IPS-NIHi7 (cell line): ENCODE measurements at regions not wholly inside any gene's neighbourhood (a gene's known extent, or its start where the extent isn't known, plus 50 kb on each side); places are given as distances from the start of the nearest gene placed in this dataset.
A peak's percentile ranks its signal among the peaks of the same experiment; 100 is the strongest.

ENCODE experiments used
- DNase-seq: peaks from one replicate; pipeline ENCODE4 v3.0.0; 2012; ENCODE audit warnings: mixed read lengths; ENCODE audit errors: extremely low spot score

DNA sequence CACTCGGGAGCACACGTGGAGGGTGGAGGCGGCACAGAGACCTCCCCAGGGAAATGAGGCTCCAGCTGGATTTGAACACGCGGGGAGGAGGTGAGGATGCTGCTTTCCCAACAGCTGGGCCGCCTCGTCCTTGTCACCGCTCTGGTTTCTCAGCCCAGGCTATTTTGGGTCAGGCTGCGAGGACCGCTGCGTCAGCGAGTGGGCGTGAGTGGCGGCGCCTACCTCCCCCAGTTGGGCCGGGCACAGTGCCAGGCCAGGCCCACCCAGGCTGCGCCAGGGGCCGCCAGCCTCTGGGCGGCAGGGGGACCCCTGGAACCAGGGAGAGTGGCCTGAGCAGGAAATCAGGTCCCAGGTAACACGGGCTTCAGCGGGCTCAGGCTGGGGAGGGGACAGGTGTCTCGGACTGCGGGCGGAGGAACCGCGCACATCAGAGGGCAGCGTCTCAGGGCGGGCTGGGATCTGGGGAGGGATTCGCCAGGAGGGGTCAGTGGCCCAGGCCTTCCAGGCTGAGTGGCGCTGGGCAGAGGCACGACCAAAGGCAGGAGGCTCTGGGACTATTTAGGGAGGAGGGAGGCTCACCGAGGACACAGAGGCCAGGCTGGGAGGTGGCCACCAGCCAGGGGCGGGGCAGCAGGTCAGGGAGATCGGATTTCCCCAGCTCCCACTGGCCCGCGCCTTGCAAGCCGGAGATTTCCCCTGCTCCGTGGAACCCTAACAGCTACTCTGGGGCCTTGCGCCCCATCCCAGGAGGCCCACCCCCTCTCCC, 125.2 kb upstream of the RET start:
- DNase-seq: peak; percentile 58

DNA sequence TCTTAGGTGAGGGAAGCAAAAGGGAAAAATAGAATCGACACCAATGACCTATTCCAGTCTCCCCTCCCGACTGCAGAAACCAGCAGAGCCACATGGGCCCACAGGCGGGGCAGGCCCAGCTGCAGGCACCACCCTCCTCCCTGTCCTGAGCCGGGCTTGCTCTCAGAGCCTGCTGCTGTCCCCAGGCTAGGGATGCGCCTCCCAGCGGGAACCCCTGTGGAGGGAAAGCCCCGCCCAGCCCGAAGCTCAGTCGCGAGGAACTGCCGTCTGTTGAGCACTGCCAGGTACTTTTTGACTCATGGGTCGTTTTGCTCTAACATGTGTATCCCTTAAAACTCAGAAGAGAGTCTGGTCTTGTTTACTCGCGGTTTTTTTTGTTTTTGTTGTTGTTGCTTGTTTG, 124.5 kb upstream of the RET start:
- DNase-seq: peak; percentile 86

DNA sequence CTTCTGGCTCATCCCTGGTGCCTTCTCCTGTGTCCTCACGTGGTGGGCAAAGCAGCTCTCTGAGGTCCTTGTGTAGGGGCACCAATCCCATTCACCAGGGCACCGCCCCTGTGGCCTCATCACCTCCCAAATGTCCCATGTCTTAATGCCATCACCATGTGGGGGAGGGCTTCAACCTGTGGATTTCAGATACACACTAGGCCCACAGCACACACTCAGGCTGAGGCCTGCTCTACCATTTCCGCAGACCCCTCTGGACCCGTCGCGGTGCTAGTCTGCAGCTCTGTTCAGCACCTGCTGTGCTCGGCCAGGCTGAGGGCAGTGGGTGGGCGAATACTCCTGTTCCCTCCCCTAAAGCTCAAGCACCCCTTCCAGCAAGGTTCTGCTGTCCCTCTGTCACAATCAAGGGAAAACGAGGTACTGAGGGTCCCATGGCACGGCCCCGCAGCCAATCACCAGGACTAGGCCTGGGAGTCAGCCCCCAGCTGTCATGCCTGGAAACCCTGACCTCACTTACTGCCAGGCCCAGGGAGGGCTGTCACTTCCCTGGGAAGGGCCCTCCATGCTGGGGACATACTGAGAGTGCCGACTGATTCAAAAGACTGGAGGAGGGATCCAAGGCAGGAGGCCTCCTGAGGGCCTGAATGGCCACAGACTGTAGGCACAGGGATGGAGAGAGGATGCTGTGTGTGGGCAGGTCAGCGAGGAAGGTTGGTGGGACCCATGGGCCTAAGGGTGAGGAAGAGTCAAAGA, 123.8 kb upstream of the RET start:
- no peak for DNase-seq

DNA sequence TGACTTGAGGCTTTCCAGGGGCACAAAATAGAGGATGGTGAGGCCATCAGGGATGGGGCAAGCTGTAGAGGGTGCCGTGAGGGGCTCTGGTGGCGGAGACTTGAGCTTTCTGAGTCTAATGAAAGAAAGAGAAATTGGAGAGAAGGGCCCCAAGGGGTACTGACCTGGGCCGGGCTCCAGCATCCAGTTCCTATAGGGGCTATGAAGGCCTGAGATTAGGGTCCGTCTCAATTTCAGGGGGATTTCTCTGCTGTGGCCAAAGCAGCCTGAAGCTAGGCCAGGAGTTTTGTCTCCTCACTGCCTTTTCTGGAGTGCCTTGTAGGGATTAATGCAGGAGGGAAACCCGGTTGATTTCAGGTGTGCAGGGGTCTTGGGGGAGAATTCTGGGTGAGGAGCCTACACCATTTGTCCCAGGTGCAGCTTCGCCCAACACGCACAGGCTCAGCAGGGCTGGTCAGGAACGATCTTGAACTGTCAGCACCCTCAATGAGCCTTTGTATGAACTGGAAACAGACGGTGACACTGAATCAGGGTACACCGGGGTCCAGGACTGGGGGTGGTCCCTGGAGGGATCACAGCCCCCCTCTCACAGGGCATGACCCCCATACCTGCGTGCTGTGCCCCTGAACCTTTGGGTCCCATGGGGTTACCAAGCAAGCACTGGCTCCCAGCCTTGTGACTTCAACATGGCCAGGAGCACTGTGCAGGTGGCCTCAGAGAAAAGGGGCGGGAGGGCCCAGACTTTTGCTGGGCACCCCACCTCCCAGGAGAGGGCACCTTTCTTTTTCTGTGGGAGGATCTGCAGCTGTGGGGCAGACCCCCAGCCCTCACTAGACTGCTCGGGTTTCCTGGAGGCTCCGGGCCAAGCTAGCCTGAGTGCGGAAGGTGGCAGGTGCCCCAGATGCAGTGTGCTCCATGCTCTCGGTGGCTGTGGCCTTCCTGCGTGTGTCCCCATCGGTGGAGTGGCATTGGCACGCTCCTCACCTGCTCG, 122.9 kb upstream of the RET start:
- no peak for DNase-seq

DNA sequence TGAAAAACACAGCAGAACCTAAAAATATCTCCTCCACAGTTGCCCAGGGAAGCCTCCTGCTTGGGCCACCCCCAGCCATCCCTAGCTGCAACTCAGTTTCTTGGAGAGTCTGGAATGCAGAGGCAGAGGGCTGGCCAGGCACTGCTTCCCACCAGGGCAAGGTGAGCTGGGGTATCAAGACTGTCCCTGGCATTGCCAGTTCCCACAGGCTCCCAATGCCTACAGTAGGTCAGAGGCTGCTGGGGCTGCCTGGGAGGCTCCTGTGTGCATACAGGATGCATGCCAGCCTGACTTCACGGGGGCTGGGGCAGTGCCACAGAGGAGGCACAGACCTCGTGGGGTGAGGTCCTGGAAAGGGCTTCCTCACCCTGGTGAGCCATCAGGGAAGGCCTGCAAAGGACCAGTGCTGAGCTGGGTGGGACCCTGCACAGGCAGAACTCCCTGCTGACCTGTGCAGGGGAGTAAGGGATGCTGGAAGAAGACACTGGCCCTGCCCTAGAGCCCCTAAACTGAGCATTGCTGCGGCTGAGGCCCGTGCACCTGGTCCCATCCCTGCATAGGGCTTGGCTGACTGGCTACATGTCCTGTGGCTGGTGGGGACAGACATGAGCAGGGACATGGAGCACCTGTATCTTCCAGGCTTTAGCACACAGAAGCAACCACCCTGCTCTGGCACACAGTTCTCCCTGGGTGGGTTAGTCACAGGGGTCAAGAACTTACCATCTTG, 121.9 kb upstream of the RET start:
- no peak for DNase-seq

DNA sequence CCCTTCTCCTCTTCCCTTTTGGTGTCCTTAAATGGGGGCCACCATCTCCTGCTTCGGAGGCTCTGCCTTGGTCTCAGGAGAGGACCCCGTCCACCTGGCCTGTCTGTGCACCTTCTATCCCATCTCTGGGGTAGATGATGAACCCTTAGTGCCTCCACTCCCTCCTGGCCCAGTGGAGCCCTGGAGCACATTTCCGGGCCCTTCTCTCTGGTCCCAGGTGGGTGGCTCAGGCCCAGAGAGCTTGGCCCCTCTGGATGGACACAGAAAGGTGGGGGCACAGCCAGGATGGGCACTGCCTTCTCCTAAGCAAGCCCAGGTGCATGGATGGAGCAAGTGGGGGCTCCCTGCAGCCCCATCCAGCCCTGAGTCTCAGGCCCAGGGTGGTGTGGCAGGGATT, 121.4 kb upstream of the RET start:
- DNase-seq: no peak

DNA sequence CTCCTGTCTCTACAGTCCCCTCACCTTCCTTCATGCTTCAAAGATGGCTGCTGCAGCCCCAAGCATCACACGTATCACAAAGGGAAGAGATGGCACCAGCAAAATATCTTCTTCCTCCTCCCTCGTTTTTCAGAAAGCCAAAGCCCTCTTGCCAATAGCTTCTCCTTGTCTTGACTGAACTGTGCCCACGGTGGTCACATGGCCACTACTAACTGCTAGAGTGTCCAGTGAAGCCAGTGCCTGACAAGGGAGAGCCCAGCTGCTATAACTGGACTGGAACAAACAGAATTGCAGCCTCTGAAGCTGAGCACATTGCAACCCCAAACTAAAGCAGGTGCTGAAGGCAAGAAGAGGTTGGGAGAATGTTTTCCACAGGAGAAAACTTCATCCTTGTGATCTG, 120.8 kb upstream of the RET start:
- no peak for DNase-seq

DNA sequence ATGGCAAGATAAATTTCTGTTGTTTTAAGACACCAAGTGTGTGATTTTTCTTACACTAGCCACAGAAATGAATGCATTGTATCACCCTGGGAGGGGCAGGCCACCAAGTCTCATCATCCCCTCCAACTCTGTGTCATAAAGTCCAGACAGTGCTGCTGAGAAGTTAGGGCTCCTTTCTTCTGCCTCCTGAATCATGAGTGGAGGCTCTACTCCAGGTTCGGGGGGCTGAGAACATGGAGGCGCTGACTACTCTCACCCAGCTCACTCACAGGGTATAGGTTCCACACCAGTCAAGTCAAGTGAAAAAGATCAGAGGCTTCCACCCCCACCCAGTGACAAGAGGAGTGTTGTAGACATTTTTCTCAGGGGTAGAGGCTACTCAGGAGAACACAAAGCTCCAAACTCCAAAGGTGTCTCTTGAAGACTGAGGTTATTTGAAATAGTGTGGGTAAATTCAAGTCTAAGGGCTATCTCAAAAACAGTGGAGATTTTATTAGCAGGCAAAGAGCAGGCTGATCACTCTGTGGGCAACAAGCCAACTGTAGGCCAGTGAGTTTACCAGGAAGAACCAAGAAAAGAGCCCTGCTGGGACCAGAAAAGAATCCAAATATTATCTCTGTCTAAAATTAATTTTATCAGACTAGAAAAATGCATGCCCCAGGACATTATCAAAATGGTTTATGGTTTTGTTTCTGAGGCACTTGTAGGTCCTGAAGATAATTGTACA, 118.6 kb upstream of the RET start:
- DNase-seq: no peak

DNA sequence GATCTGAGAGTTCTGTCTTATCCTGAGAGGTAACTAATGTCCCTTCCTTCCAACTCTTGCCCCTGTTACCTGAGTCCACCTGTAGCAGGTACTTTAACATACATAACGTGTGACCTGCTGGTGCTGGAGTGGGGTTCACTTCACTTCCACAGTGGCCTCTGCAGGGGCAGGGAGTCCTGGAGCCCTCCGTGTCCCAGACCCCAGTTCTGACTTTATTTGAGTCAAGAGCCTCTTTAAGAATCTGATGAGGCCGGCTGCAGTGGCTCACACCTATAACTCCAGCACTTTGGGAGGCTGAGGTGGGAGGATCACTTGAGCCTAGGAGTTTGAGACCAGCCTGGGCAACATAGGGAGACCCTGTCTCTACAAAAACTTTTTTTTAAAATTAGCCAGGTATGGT, 117.0 kb upstream of the RET start:
- DNase-seq: no peak

DNA sequence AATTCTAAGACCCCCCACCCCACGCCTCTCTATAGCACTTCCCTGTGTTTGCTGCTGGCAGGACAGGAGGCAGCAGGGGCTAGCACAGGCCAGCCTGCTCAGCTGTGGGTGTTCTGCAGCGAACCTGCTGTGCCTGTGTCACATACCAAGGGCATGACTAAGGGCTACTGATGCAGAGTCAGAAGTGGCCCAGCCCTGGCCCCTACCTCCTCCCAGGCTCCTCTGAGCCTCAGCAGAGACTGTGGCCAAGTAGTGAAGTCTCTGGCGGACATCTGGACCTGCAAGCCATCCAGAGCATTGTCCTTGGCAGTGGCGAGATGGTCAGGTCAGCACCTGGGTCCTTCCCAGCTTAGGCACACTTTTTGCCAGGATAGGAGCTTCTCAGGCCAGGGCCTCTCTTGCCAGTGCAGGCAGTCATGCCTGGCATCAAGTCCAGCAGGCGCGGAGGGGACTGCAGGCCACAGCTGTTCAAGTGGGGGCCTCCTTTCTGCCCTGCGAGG, 116.3 kb upstream of the RET start:
- peak; percentile 54 for DNase-seq

DNA sequence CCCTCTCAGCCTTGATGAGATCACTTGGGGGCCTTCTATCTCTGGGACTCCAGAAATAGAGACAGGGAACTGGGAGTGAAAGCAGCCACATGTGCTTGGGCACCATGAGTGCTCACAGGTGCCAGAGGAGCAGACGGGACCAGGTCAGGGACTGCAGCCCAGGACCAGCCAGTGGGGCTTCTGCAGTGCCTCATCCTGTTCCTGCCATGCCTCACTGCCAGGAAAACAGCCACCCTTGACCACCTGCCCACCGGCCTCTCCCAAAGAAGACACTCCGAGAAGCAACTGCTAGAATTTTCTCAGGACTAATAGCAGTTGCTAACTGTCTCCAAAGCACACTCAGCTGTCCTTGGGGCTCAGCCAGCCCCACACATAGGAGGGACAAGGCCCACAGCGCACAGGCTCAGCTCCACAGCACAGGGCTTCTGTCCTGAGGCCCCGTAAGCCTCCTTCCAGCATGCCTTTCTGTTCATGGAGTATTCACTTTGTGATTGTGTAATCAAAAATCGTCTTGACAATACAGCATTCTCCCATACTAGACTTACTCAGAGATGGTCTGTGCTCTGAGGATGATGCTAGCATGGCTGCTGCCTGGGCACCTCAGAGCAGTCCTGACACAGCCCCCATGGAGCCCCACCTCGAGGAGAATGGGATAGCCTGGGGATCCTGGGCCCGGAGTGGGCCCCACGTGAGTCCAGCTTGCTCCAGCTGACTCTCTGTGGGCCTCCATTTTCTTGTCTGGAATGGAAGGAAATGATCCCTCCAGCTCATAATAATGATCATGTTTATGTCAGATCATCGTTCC, 115.7 kb upstream of the RET start:
- DNase-seq: no peak

DNA sequence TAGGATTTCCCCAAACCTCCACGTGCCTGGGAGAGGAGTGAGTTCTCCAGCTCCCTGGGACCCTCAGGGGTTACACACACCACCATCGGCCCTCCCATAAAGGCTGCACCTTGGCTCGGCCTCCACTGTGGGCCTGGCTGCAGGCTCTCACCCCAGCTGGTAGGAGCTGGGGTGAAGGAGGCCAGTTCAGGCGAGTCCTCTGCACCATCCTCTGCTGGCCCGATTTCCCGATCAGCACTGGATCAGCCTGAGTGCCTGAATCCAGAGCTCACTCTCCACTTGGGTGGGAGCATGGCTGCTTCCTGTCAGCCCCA, 115.1 kb upstream of the RET start:
- DNase-seq: no peak

DNA sequence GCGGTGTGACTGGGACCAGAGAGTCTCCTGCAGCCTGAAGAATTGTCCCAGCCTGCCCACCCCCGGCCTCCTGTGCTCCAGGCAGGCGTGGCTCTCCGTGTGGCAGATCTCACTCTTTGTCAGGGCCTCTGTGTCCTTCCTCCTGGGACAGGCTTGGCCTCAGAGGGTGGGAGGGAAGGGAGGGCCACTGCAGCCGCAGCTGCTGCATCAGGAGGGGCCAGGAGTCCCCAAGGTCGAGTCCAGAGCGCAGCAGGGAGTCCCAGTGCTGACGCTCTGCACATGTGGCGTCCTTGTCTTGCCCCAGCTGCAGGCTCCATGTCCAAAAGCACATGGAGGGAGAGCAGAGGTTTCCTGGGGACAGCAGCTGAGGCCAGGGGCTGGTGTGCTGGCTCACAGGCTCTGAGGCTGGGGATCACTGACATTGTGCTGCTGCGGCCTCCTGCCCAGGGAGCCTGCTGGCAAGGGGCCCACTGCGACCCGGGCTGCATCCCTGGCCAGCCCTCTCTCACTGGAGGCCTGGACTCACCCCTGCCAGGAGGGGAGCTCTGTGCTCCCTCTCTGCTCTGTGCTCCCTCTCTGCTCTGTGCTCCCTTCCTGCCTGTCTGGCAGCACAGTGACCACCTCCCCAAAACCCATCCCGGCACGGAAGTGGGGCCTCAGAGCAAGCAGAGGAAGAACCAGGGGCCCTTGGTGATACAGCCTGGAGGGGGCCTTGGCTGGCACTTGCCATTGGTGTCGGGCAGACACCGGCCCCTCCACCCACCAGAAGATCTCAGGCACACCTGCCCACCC, 114.6 kb upstream of the RET start:
- DNase-seq: no peak

DNA sequence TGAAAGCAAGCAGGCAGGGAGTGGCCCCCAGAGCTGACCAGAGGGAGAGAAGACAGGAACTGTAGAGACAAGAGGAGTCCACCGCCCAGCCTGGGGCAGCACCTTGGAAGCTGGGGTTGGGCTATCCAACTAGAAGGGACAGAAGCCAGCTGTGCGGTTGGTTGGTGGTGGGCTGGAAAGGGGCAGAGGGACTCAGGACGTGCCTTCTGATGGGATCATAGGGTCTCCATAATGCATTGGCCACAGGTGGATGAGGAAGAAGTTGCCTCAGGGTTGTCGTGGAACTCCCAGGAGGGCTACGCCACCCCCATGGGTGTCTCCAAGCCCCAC, 114.0 kb upstream of the RET start:
- DNase-seq: no peak

DNA sequence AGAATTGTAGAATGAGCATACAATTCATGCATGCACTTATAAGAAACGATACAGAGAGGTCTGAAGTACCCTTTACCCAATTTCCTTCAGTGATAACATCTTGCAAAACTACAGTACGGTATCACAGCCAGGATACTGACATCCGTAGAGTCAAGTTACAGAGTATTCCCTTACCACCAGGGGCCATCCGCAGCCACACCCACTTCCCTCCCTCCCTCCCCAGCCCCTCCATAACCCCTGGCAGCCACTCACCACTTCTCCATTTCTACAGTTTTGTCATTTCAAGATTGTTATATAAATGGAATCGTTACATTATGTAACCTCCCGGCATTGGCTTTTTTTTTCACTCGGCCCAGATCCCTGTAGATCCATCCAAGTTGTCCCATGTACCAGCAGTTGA, 113.6 kb upstream of the RET start:
- DNase-seq: no peak

DNA sequence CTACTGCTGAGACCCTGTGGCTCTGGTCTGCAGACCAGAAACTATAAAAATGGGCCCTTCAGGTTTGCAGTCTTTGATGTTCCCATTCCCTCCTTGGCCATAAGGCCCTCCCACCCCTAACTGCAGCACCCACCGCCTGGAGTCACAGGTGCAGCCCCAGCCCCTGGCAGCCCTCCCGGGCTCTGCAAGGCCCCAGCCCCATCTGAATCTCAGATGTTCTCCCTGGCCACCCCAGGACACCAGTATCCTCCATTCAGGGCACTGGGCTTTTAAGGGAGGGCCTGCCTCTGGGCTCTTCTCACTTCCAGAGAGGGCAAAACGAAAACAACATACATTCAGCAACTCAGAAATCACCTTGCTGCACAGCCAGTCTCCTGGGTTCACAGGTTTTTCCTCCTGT, 107.7 kb upstream of the RET start:
- no peak for DNase-seq

DNA sequence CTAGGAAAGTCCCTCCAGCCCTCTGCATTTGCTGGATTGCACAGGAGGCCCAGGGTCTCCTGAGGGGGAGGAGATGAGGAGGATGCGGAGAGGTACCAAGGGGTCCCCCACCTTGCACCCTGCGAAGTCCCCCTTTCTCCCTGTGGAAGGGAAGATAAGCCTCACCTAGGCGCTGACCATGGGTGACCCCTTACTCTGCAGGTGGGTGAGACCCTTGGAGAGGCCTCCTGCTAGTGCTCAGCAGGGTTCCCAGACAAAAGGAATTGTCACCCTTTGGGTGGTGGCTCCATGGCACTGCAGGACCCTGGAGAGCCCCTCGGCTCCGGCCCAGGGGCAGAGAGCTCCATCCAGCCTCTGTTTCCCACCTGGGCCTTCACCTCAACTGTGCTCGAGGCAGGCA, 107.0 kb upstream of the RET start:
- no peak for DNase-seq

DNA sequence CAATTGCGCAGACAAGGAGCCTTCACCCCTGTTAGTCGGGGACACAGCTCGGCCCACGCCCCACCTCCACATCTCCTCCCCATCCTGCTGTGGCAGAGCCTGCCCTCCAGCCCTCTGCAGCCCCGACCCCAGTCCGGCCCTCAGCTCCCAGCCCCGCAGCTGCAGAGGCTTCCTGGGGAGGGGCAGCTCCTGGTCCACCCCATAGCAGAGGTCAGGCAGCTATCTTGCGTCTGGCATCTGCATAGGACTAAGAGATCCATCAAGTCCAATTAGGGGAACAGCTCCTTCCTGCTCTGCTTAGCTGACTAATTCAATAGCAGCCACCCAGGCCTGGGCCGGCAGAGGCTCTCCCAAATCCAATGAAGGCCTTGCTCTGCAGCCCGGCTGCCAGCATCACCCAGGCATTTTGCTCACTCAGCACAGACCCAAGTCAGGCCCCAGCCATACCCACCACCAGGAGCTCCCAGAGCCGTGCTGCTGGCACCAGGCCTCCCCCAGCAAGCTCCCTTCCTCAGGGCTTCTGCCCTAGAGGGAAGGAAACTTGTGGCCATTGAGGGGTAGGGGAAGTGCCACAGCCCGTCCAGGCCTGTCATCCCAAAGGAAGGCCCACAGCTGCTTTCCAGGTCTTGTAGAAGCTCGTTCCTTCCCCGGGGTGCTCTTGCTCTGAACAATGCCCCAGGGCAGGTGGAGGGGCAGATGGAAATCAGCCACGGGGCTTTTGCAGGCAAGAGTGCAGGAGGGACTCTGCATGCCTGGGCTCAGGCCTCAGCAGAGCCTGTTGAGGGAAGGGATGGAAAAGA, 106.2 kb upstream of the RET start:
- DNase-seq: no peak

DNA sequence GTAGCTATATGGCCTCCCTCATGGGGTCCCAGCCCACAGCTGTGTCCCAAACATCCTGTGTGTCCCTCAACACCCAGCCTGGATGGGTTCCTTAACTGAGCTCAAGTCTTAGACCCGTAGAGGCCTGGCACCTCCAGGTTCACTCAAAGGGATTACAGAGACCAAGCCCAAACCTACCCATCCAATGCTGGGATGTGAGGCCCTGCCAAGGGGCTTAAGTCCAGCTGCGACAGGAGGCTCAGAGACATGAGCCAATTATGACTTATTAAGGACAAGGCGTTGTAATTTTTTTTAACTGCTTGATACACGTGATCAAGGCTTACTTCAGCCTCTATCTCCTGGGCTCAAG, 105.6 kb upstream of the RET start:
- DNase-seq: no peak
